ENCODE measurements at regions not wholly inside any gene's neighbourhood (a gene's known extent, or its start where the extent isn't known, plus 50 kb on each side); places are given as distances from the start of the nearest gene placed in this dataset.

DNA sequence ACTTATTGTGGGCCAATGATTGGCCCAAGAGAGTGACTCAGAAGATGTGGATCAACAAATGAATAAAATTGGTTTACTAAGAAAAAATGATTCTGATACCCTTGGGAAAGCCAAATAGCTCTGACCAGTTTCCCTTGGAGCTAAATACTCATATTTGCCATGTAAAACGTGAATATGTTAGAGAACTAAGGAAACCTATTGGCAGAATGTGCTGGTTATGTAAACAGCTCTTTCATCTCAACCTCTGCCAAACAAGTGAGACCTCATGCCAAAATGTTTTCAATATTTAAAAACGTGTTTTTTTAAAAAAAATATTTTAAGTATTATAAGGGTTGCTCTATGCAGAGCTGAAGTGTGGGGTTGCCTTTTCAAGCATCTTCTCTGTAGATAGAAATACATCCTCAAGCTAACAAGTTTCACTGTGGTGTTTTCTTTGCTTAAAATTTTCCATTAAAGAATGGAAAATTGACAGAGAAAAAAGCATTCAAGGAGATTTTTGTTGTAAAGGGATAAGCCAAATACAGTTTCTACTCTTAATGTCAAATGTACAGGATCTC, 186.9 kb upstream of the TUT7 start:
- H4K20me1 ChIP-seq (ENCODE audit: insufficient read depth, low read length) = no peaks in the 10 kb centered on the region
- no peak overlapping the region for H3K4me3 ChIP-seq (ENCODE audit: low read depth, low read length, poor library complexity, severe bottlenecking)
- H3K27ac ChIP-seq (ENCODE audit: low read depth, low read length, poor library complexity, severe bottlenecking) = no peak overlapping the region
- no peaks in the 10 kb centered on the region for H3K79me2 ChIP-seq (ENCODE audit: insufficient read depth, low read length)
- H3K9me2 ChIP-seq (ENCODE audit: low read depth, low read length) = no peaks in the 10 kb centered on the region
- H3K9ac ChIP-seq (ENCODE audit: low read length) = no peak overlapping the region
- H3F3A ChIP-seq (ENCODE audit: insufficient read depth, low read length) = no peaks in the 10 kb centered on the region
- H3K4me2 ChIP-seq (ENCODE audit: low read length) = no peak overlapping the region
- H3K9me3 ChIP-seq (ENCODE audit: low read length) = no peaks in the 10 kb centered on the region
- H3K4me1 ChIP-seq (ENCODE audit: insufficient read depth, low read length, severe bottlenecking) = no peaks in the 10 kb centered on the region
- H3K36me3 ChIP-seq (ENCODE audit: insufficient read depth, low read length) = no peaks in the 10 kb centered on the region
- no peak for TF ChIP-seq EZH2 (IDR thresholded peaks at IDR 0.05; ENCODE audit: borderline replicate concordance, low read length)
- TF ChIP-seq, protein P1, sequence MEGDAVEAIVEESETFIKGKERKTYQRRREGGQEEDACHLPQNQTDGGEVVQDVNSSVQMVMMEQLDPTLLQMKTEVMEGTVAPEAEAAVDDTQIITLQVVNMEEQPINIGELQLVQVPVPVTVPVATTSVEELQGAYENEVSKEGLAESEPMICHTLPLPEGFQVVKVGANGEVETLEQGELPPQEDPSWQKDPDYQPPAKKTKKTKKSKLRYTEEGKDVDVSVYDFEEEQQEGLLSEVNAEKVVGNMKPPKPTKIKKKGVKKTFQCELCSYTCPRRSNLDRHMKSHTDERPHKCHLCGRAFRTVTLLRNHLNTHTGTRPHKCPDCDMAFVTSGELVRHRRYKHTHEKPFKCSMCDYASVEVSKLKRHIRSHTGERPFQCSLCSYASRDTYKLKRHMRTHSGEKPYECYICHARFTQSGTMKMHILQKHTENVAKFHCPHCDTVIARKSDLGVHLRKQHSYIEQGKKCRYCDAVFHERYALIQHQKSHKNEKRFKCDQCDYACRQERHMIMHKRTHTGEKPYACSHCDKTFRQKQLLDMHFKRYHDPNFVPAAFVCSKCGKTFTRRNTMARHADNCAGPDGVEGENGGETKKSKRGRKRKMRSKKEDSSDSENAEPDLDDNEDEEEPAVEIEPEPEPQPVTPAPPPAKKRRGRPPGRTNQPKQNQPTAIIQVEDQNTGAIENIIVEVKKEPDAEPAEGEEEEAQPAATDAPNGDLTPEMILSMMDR (IDR thresholded peaks at IDR 0.05; ENCODE audit: low read length) = no peak
- H2AFZ ChIP-seq (ENCODE audit: low read length) = no peak overlapping the region
- no peaks in the 10 kb centered on the region for H3K27me3 ChIP-seq (ENCODE audit: insufficient read depth, low read length)

DNA sequence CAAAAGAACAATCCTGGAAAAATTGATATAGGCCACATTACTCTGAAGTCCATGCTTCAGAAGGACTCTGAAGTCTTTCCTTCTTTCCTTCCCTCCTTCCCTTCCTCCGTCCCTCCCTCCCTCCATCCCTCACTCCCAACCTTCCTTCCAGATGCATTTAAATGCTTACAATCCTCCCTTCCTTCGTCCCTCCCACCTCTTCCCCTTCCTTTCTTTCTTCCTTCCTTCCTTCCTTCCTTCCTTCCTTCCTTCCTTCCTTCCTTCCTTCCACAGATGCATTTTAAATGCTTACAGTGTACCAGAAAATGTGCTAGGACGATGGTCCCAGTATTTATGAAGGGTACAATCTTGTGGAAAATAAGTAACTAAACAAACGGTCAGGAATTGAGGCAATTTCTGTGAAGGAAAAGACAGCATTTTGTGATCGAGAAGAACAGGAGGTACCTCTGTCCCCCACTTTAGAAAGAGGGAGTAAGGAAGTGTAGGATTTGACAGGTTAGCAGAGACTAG, 181.3 kb upstream of the TUT7 start:
- Histone ChIP-seq H3K27ac (ENCODE audit: low read depth, low read length, poor library complexity, severe bottlenecking) (no peak overlapping the region), H3K9me3 (ENCODE audit: low read length) (no peaks in the 10 kb centered on the region), H3K4me1 (ENCODE audit: insufficient read depth, low read length, severe bottlenecking) (no peaks in the 10 kb centered on the region), H3K36me3 (ENCODE audit: insufficient read depth, low read length) (no peaks in the 10 kb centered on the region), H3K9ac (ENCODE audit: low read length) (no peak overlapping the region), H4K20me1 (ENCODE audit: insufficient read depth, low read length) (no peaks in the 10 kb centered on the region), H3K9me2 (ENCODE audit: low read depth, low read length) (no peaks in the 10 kb centered on the region), H2AFZ (ENCODE audit: low read length) (no peak overlapping the region), H3K4me3 (ENCODE audit: low read depth, low read length, poor library complexity, severe bottlenecking) (no peak overlapping the region), H3K4me2 (ENCODE audit: low read length) (no peak overlapping the region), H3K79me2 (ENCODE audit: insufficient read depth, low read length) (no peaks in the 10 kb centered on the region), H3F3A (ENCODE audit: insufficient read depth, low read length) (no peaks in the 10 kb centered on the region), H3K27me3 (ENCODE audit: insufficient read depth, low read length) (no peaks in the 10 kb centered on the region)
- TF ChIP-seq, protein P1 (IDR thresholded peaks at IDR 0.05; ENCODE audit: low read length) = no peak
- TF ChIP-seq EZH2 (IDR thresholded peaks at IDR 0.05; ENCODE audit: borderline replicate concordance, low read length) = no peak

DNA sequence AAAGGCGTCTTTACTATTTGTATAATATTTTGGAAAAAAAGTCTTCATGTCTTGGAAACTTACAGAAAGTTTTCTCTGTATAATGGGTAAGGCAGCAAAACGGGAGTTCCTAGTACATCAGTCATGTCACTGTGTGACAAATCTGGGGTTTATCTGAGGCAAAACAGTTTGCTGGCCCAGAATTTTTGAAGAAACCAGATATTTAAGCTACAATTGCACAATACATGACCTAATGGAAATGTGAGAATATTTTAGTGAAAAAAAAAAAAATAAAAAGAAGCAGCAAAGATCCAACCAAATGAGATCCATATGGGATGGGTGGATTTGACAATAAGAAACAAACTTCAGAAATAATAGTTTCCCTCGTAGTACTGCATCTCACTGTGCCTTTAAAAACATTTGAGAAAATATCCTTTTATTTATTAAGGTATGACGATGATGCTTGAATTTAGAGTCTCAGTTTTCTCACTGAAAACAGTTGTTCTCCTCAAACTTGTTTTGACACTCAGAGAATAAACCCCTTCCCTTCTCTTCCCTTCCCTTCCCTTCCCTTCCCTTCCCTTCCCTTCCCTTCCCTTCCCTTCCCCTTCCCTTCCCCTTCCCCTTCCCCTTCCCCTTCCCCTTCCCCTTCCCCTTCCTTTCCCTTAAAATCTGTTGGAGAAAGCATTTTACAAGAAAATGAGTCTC, 180.5 kb upstream of the TUT7 start:
- Histone ChIP-seq H3F3A (ENCODE audit: insufficient read depth, low read length) (no peaks in the 10 kb centered on the region), H3K27me3 (ENCODE audit: insufficient read depth, low read length) (no peaks in the 10 kb centered on the region), H3K4me1 (ENCODE audit: insufficient read depth, low read length, severe bottlenecking) (no peaks in the 10 kb centered on the region), H3K36me3 (ENCODE audit: insufficient read depth, low read length) (no peaks in the 10 kb centered on the region), H4K20me1 (ENCODE audit: insufficient read depth, low read length) (no peaks in the 10 kb centered on the region), H3K4me2 (ENCODE audit: low read length) (no peak overlapping the region), H3K9ac (ENCODE audit: low read length) (no peak overlapping the region), H3K9me3 (ENCODE audit: low read length) (no peaks in the 10 kb centered on the region), H3K4me3 (ENCODE audit: low read depth, low read length, poor library complexity, severe bottlenecking) (no peak overlapping the region), H3K9me2 (ENCODE audit: low read depth, low read length) (no peaks in the 10 kb centered on the region), H2AFZ (ENCODE audit: low read length) (no peak overlapping the region), H3K79me2 (ENCODE audit: insufficient read depth, low read length) (no peaks in the 10 kb centered on the region), H3K27ac (ENCODE audit: low read depth, low read length, poor library complexity, severe bottlenecking) (no peak overlapping the region)
- TF ChIP-seq, protein P1 (IDR thresholded peaks at IDR 0.05; ENCODE audit: low read length) = no peak
- TF ChIP-seq EZH2 (IDR thresholded peaks at IDR 0.05; ENCODE audit: borderline replicate concordance, low read length) = no peak

Data from OCI-LY1 (cell line).